IMR-90 (cell line): ENCODE measurements at regions not wholly inside any gene's neighbourhood (a gene's known extent, or its start where the extent isn't known, plus 50 kb on each side); places are given as distances from the start of the nearest gene placed in this dataset.

Experiments used
- ATAC-seq: fragments of 200-7000 bp; cut with Tn5 transposase; 2 replicates; pipeline ENCODE4 v1.9.1; 2020; ENCODE audit warnings: low read depth, mild to moderate bottlenecking, moderate library complexity
- BruUV-seq: library from RNA; stranded (reverse); fragments of 400-500 nt; replicated peaks from 2 replicates; lab custom pipeline; 2021; lab: Mats Ljungman, UMichigan
- CTCF ChIA-PET: fragments of 300-600 bp; formaldehyde crosslinking; extraction: SDS; loops from one replicate; lab custom pipeline; 2021; ENCODE audit warnings: antibody characterized with exemption; lab: Yijun Ruan, JAX
- POLR2A ChIA-PET: fragments of 300-600 bp; sonication (Branson Sonifier 250); formaldehyde crosslinking; loops from one replicate; lab custom pipeline; 2022; ENCODE audit warnings: antibody characterized with exemption; ENCODE audit not compliant: unreplicated experiment; lab: Charles Lee
- DNase-seq: peaks from one replicate; pipeline ENCODE4 v3.0.0; 2013
- H2AFZ ChIP-seq: replicated peaks from 2 replicates; pipeline ENCODE3; 2013; ENCODE audit warnings: low read length, mild to moderate bottlenecking; ENCODE audit not compliant: poor library complexity
- H2AK5ac ChIP-seq: 2 replicates; pipeline ENCODE4 v1.6.1; 2013; ENCODE audit warnings: low read depth, low read length, inconsistent platforms
- H2AK9ac ChIP-seq: replicated peaks from 2 replicates; pipeline ENCODE3; 2013; ENCODE audit warnings: mild to moderate bottlenecking, low read depth, low read length, moderate library complexity; ENCODE audit not compliant: poor library complexity
- H2BK120ac ChIP-seq: 2 replicates; pipeline ENCODE4 v1.6.1; 2013; ENCODE audit warnings: low read depth, low read length, inconsistent platforms
- H2BK15ac ChIP-seq: 3 replicates; pipeline ENCODE4 v1.6.1; 2013; ENCODE audit warnings: low read depth, low read length, inconsistent platforms
- H2BK20ac ChIP-seq: 2 replicates; pipeline ENCODE4 v1.6.1; 2013; ENCODE audit warnings: low read depth, mild to moderate bottlenecking, inconsistent platforms, low read length, moderate library complexity
- H2BK5ac ChIP-seq: 2 replicates; pipeline ENCODE4 v1.6.1; 2013; ENCODE audit warnings: mild to moderate bottlenecking, low read depth, low read length, inconsistent platforms; ENCODE audit not compliant: poor library complexity, severe bottlenecking
- H3K14ac ChIP-seq: replicated peaks from 2 replicates; pipeline ENCODE4 v1.6.1; 2013; ENCODE audit warnings: low read depth, low read length, inconsistent platforms
- H3K18ac ChIP-seq: 2 replicates; pipeline ENCODE4 v1.6.1; 2013; ENCODE audit warnings: low read depth, low read length, control low read depth
- H3K23ac ChIP-seq: 2 replicates; pipeline ENCODE4 v1.6.1; 2013; ENCODE audit warnings: low read depth, low read length, inconsistent platforms
- H3K27ac ChIP-seq: 2 replicates; pipeline ENCODE4 v1.5.1; 2013; ENCODE audit warnings: mild to moderate bottlenecking, control low read depth, low read length; ENCODE audit not compliant: insufficient read depth
- H3K27me3 ChIP-seq: 2 replicates; pipeline ENCODE4 v1.6.1; 2013; ENCODE audit warnings: low read length; ENCODE audit not compliant: control insufficient read depth, insufficient read depth
- H3K36me3 ChIP-seq: 2 replicates; pipeline ENCODE4 v1.6.1; 2013; ENCODE audit warnings: low read length, mixed read lengths; ENCODE audit not compliant: control insufficient read depth, insufficient read depth
- H3K4ac ChIP-seq: 2 replicates; pipeline ENCODE4 v1.6.1; 2013; ENCODE audit warnings: low read depth, low read length, inconsistent platforms
- H3K4me1 ChIP-seq: 2 replicates; pipeline ENCODE4 v1.6.1; 2013; ENCODE audit warnings: low read length, mixed read lengths; ENCODE audit not compliant: control insufficient read depth, insufficient read depth
- H3K4me2 ChIP-seq: 2 replicates; pipeline ENCODE4 v1.6.1; 2013; ENCODE audit warnings: low read depth, mild to moderate bottlenecking, control low read depth, low read length, moderate library complexity
- H3K4me3 ChIP-seq: 2 replicates; pipeline ENCODE4 v1.5.1; 2013; ENCODE audit warnings: low read depth, mild to moderate bottlenecking, control low read depth, low read length, moderate library complexity; ENCODE audit not compliant: insufficient read depth
- H3K56ac ChIP-seq: 2 replicates; pipeline ENCODE4 v1.6.1; 2013; ENCODE audit warnings: low read length, inconsistent platforms; ENCODE audit not compliant: insufficient read depth; ENCODE audit errors: extremely low read depth
- H3K79me1 ChIP-seq, 2 experiments: 2 replicates each; pipeline ENCODE4 v1.6.1; 2013; ENCODE audit warnings: low read length in 2 of 2, inconsistent platforms in 1 of 2, low read depth in 1 of 2
- H3K9ac ChIP-seq: 2 replicates; pipeline ENCODE4 v1.6.1; 2013; ENCODE audit warnings: low read depth, low read length, control low read depth
- H3K9me1 ChIP-seq: 2 replicates; pipeline ENCODE4 v1.6.1; 2013; ENCODE audit warnings: low read length, inconsistent platforms; ENCODE audit not compliant: insufficient read depth
- H3K9me3 ChIP-seq: 2 replicates; pipeline ENCODE4 v1.6.1; 2013; ENCODE audit warnings: low read length; ENCODE audit not compliant: control insufficient read depth, insufficient read depth
- H4K20me1 ChIP-seq: 2 replicates; pipeline ENCODE4 v1.6.1; 2013; ENCODE audit warnings: low read length, inconsistent platforms; ENCODE audit not compliant: insufficient read depth
- H4K5ac ChIP-seq: 2 replicates; pipeline ENCODE4 v1.6.1; 2013; ENCODE audit warnings: mild to moderate bottlenecking, low read depth, low read length, control low read depth
- H4K8ac ChIP-seq, 2 experiments: 2 replicates each; pipeline ENCODE4 v1.6.1; 2013; ENCODE audit warnings: low read depth in 2 of 2, low read length in 2 of 2, control low read depth in 1 of 2, inconsistent platforms in 1 of 2
- H4K91ac ChIP-seq: 2 replicates; pipeline ENCODE4 v1.6.1; 2013; ENCODE audit warnings: low read depth, low read length, inconsistent platforms; ENCODE audit not compliant: insufficient read depth
- CEBPB ChIP-seq: IDR thresholded peaks from 2 replicates; pipeline ENCODE4 v1.6.1; 2012; ENCODE audit warnings: low read depth, low read length, improper control_type of control experiment
- CHD1 ChIP-seq: IDR thresholded peaks from 2 replicates; pipeline ENCODE4 v1.6.1; 2012; ENCODE audit warnings: low read depth, low read length, improper control_type of control experiment
- CTCF ChIP-seq: conservative IDR thresholded peaks from 2 replicates; pipeline ENCODE4 v1.5.1; 2012; ENCODE audit warnings: mild to moderate bottlenecking, low read depth, low read length, improper control_type of control experiment
- MAFK ChIP-seq: IDR thresholded peaks from 2 replicates; pipeline ENCODE4 v1.6.1; 2012; ENCODE audit warnings: low read depth, low read length, improper control_type of control experiment
- NFE2L2 ChIP-seq: fragments of 150-350 bp; IDR thresholded peaks from 2 replicates; pipeline ENCODE4 v1.6.1; 2016; ENCODE audit warnings: low read depth, mild to moderate bottlenecking, low read length
- POLR2A ChIP-seq: IDR thresholded peaks from 2 replicates; pipeline ENCODE4 v1.6.1; 2012; ENCODE audit warnings: mild to moderate bottlenecking, low read depth, low read length
- RAD21 ChIP-seq: IDR thresholded peaks from 2 replicates; pipeline ENCODE4 v1.6.1; 2012; ENCODE audit warnings: low read length, improper control_type of control experiment
- RCOR1 ChIP-seq: IDR thresholded peaks from 2 replicates; pipeline ENCODE4 v1.6.1; 2012; ENCODE audit warnings: mild to moderate bottlenecking, low read length, improper control_type of control experiment; ENCODE audit not compliant: insufficient replicate concordance
- USF2 ChIP-seq: fragments of 150-350 bp; IDR thresholded peaks from 2 replicates; pipeline ENCODE4 v1.6.1; 2017; ENCODE audit warnings: mild to moderate bottlenecking, antibody characterized with exemption, low read length, low read depth
- WGBS, 2 experiments: methylation state at CpG; one replicate each; pipeline versions ENCODE4 v1.1.5 to v1.1.7; 2013; ENCODE audit warnings: missing lambda C conversion rate in 2 of 2; ENCODE audit not compliant: insufficient read length in 1 of 2; ENCODE audit errors: extremely low coverage in 2 of 2; 5-methylcytosine and 5-hydroxymethylcytosine counted together
- dilution Hi-C: fragments of 300-500 bp; cut with HindIII; formaldehyde crosslinking; loops from one replicate; pipeline ENCODE4 v1.14.3; 2018; ENCODE audit warnings: low sequenced_read_pairs; ENCODE audit not compliant: unreplicated experiment
- in situ Hi-C: fragments of 300-500 bp; cut with MboI; formaldehyde crosslinking; loops from 3 replicates; pipeline ENCODE4 v1.14.3; 2019; ENCODE audit warnings: low sequenced_read_pairs, inconsistent platforms, mixed read lengths
- intact Hi-C: fragments of 100-400 bp; cut with micrococcal nuclease; formaldehyde crosslinking; loops from 2 replicates; pipeline ENCODE4 v1.10.0; 2022

GRCh38 chr3:66713921-66714320, 213.1 kb upstream of the LRIG1 start:
- no peaks in the 10 kb centered on the region for H3K4me1 ChIP-seq
- no peak overlapping the region for H3K4ac ChIP-seq
- no TSS peak for BruUV-seq
- no peak overlapping the region for H3K18ac ChIP-seq
- H2BK15ac ChIP-seq, result no peak overlapping the region
- H2AFZ ChIP-seq, result no peak overlapping the region
- H3K9ac ChIP-seq, result no peak overlapping the region
- no peak overlapping the region for H2BK5ac ChIP-seq
- in situ Hi-C loops, result no loop called here
- DNase-seq, result no peak
- CTCF ChIA-PET, result no interaction called here
- no peaks in the 10 kb centered on the region for H3K9me1 ChIP-seq
- H2BK120ac ChIP-seq, result no peak overlapping the region
- no peak overlapping the region for H4K5ac ChIP-seq
- no peak overlapping the region for H2AK9ac ChIP-seq
- no peak overlapping the region for H4K91ac ChIP-seq
- H4K8ac ChIP-seq, result no peak overlapping the region
- H2AK5ac ChIP-seq, result no peak overlapping the region
- intact Hi-C loops, result no loop called here
- no peak overlapping the region for H3K14ac ChIP-seq
- no peak overlapping the region for H3K4me2 ChIP-seq
- H3K4me3 ChIP-seq, result no peak overlapping the region
- H2BK20ac ChIP-seq, result no peak overlapping the region
- TF ChIP-seq CTCF (no peak), CHD1 (no peak), RAD21 (no peak), NFE2L2 (no peak), MAFK (no peak), USF2 (no peak), CEBPB (no peak), RCOR1 (no peak), POLR2A (no peak)
- H3K56ac ChIP-seq, result no peak overlapping the region
- no peak overlapping the region for H3K27ac ChIP-seq
- H4K20me1 ChIP-seq, result no peaks in the 10 kb centered on the region
- no peaks in the 10 kb centered on the region for H3K27me3 ChIP-seq
- no peak overlapping the region for H3K23ac ChIP-seq
- no peaks in the 10 kb centered on the region for H3K79me1 ChIP-seq
- no CpG with 5 or more reads among the region's 2 CpGs for WGBS, 2 experiments
- dilution Hi-C loops, result no loop called here
- H3K36me3 ChIP-seq, result no peaks in the 10 kb centered on the region
- ATAC-seq, result no peak
- no peaks in the 10 kb centered on the region for H3K9me3 ChIP-seq
- POLR2A ChIA-PET, result no interaction called here
